ENCODE measurements at regions not wholly inside any gene's neighbourhood (a gene's known extent, or its start where the extent isn't known, plus 50 kb on each side); places are given as distances from the start of the nearest gene placed in this dataset.

DNA sequence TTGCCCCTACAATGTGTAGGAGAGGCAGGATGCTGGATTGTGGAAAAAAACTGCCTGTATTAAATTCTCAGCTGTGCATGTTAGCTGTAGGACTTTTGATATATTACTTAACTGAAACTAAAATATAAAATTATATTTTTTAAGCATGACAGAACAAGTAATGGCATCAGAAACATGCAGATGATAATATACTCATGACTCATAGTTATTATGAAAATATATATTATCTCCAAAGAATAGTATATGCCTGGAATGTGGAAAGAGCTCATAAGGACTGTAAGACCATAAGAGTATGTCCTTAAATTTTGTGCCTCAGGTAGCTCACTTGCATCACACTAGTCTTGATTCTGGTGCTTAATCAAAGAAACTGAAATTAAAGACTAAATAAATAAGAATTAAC is 1100.6 kb downstream of the TECRL start:
- Histone ChIP-seq H3K9me1 (ENCODE audit: insufficient read depth, low read length) (no peaks in the 10 kb centered on the region), H2BK5ac (ENCODE audit: low read depth, low read length, poor library complexity, severe bottlenecking) (no peak overlapping the region), H4K8ac (ENCODE audit: low read depth in 2 of 2, low read length in 2 of 2) (no peak overlapping the region), H3K79me1 (ENCODE audit: low read depth in 1 of 2, low read length in 2 of 2) (no peaks in the 10 kb centered on the region), H3K27ac (ENCODE audit: insufficient read depth, low read length) (no peak overlapping the region), H4K5ac (ENCODE audit: low read depth, low read length) (no peak overlapping the region), H3K23ac (ENCODE audit: low read depth, low read length) (no peak overlapping the region), H3K9me3 (ENCODE audit: control insufficient read depth, insufficient read depth, low read length) (peaks cover 4% of the 10 kb centered on the region; the same call in 1 of the 2 replicates), H3K4me2 (ENCODE audit: low read depth, low read length) (no peak overlapping the region), H3K4me1 (ENCODE audit: control insufficient read depth, insufficient read depth, low read length) (no peaks in the 10 kb centered on the region), H3K14ac (replicated peaks; ENCODE audit: low read depth, low read length) (no peak overlapping the region), H2AFZ (replicated peaks; ENCODE audit: low read length, poor library complexity) (no peak overlapping the region), H3K56ac (ENCODE audit: extremely low read depth, insufficient read depth, low read length) (no peak overlapping the region), H3K36me3 (ENCODE audit: control insufficient read depth, insufficient read depth, low read length) (no peaks in the 10 kb centered on the region), H3K18ac (ENCODE audit: low read depth, low read length) (no peak overlapping the region), H3K27me3 (ENCODE audit: control insufficient read depth, insufficient read depth, low read length) (no peaks in the 10 kb centered on the region), H4K91ac (ENCODE audit: insufficient read depth, low read depth, low read length) (no peak overlapping the region), H4K20me1 (ENCODE audit: insufficient read depth, low read length) (no peaks in the 10 kb centered on the region), H2BK15ac (ENCODE audit: low read depth, low read length) (no peak overlapping the region), H3K9ac (ENCODE audit: low read depth, low read length) (no peak overlapping the region), H2BK120ac (ENCODE audit: low read depth, low read length) (no peak overlapping the region), H3K4ac (ENCODE audit: low read depth, low read length) (no peak overlapping the region), H2AK9ac (replicated peaks; ENCODE audit: low read depth, low read length, poor library complexity) (no peak overlapping the region), H2AK5ac (ENCODE audit: low read depth, low read length) (no peak overlapping the region), H2BK20ac (ENCODE audit: low read depth, low read length) (no peak overlapping the region), H3K4me3 (ENCODE audit: insufficient read depth, low read depth, low read length) (no peak overlapping the region)
- in situ Hi-C loops (cut with MboI; ENCODE audit: low sequenced_read_pairs) (no loop called here), dilution Hi-C loops (cut with HindIII; ENCODE audit: low sequenced_read_pairs, unreplicated experiment) (no loop called here), intact Hi-C loops (cut with micrococcal nuclease) (no loop called here)
- ChIA-PET CTCF (no interaction called here), POLR2A (ENCODE audit: unreplicated experiment) (no interaction called here)
- TF ChIP-seq CHD1 (IDR thresholded peaks at IDR 0.05; ENCODE audit: low read depth, low read length) (no peak), NFE2L2 (IDR thresholded peaks at IDR 0.05; ENCODE audit: low read depth, low read length) (no peak), BHLHE40 (IDR thresholded peaks at IDR 0.05; ENCODE audit: low read depth, low read length) (no peak), RCOR1 (IDR thresholded peaks at IDR 0.05; ENCODE audit: insufficient replicate concordance, low read length) (no peak), CEBPB (IDR thresholded peaks at IDR 0.05; ENCODE audit: low read depth, low read length) (no peak), RFX5 (IDR thresholded peaks at IDR 0.05; ENCODE audit: low read depth, low read length) (no peak), SMC3 (IDR thresholded peaks at IDR 0.05; ENCODE audit: low read depth, low read length) (no peak), MAZ (IDR thresholded peaks at IDR 0.05; ENCODE audit: borderline replicate concordance, low read depth, low read length) (no peak), FOS (IDR thresholded peaks at IDR 0.05; ENCODE audit: low read depth, low read length) (no peak), MXI1 (IDR thresholded peaks at IDR 0.05; ENCODE audit: borderline replicate concordance, low read depth, low read length) (no peak), RAD21 (IDR thresholded peaks at IDR 0.05; ENCODE audit: low read length) (no peak), POLR2A (IDR thresholded peaks at IDR 0.05; ENCODE audit: low read depth, low read length) (no peak), MAFK (IDR thresholded peaks at IDR 0.05; ENCODE audit: low read depth, low read length) (no peak)
- TF ChIP-seq, protein P1, sequence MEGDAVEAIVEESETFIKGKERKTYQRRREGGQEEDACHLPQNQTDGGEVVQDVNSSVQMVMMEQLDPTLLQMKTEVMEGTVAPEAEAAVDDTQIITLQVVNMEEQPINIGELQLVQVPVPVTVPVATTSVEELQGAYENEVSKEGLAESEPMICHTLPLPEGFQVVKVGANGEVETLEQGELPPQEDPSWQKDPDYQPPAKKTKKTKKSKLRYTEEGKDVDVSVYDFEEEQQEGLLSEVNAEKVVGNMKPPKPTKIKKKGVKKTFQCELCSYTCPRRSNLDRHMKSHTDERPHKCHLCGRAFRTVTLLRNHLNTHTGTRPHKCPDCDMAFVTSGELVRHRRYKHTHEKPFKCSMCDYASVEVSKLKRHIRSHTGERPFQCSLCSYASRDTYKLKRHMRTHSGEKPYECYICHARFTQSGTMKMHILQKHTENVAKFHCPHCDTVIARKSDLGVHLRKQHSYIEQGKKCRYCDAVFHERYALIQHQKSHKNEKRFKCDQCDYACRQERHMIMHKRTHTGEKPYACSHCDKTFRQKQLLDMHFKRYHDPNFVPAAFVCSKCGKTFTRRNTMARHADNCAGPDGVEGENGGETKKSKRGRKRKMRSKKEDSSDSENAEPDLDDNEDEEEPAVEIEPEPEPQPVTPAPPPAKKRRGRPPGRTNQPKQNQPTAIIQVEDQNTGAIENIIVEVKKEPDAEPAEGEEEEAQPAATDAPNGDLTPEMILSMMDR (conservative IDR thresholded peaks at IDR 0.05; ENCODE audit: low read depth, low read length), result no peak
- TF ChIP-seq, protein P2, sequence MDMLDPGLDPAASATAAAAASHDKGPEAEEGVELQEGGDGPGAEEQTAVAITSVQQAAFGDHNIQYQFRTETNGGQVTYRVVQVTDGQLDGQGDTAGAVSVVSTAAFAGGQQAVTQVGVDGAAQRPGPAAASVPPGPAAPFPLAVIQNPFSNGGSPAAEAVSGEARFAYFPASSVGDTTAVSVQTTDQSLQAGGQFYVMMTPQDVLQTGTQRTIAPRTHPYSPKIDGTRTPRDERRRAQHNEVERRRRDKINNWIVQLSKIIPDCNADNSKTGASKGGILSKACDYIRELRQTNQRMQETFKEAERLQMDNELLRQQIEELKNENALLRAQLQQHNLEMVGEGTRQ (IDR thresholded peaks at IDR 0.05; ENCODE audit: low read depth, low read length), result no peak
- no peak for ATAC-seq (ENCODE audit: low read depth)
- no peak for DNase-seq
- no TSS peak for BruUV-seq (replicated peaks)

Measured in IMR-90 (cell line).